ENCODE measurements at regions not wholly inside any gene's neighbourhood (a gene's known extent, or its start where the extent isn't known, plus 50 kb on each side); places are given as distances from the start of the nearest gene placed in this dataset.
"Not testable (repeated sequence)": the region's sequence is repeated elsewhere in the genome, so short reads cannot be mapped to it uniquely, and the experiment has no call there.

- no peak for DNase-seq
Measured at GRCh38 chr2:204367466-204367865, 177.8 kb upstream of the PARD3B start.

- no peak for DNase-seq
Measured at GRCh38 chr2:204370172-204370718, 175.0 kb upstream of the PARD3B start.

GRCh38 chr2:204373942-204374341 is 171.3 kb upstream of the PARD3B start:
- no peak for DNase-seq

- DNase-seq: no peak
Measured at GRCh38 chr2:204380141-204380881, 165.0 kb upstream of the PARD3B start.

- no peak for DNase-seq
Measured at GRCh38 chr2:204386668-204387067, 158.6 kb upstream of the PARD3B start.

GRCh38 chr2:204389120-204389519 is 156.2 kb upstream of the PARD3B start:
- no peak for DNase-seq

GRCh38 chr2:204389856-204390255 is 155.4 kb upstream of the PARD3B start:
- no peak for DNase-seq

DNA sequence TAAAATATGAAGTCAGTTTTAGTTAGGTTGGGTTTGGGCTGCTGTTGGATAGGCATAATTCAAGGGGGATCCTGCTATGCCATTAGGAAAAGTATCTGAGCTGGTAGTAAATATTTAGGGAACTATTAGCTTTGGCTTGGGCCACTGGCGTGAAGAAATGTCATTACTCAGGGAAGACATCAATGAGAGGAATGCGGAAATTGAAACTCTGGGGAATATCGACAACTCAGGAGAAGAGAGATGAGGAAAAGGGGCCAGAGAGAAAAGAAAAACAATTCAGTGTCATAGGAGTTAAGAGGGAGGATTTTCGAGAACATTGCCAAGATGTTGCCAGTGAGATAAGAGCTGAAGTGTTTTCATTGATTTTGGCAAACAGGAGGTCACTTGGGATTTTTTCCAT is 149.7 kb upstream of the PARD3B start:
- no peak for DNase-seq

- DNase-seq: no peak
Measured at GRCh38 chr2:204401114-204401513, 144.2 kb upstream of the PARD3B start.

DNA sequence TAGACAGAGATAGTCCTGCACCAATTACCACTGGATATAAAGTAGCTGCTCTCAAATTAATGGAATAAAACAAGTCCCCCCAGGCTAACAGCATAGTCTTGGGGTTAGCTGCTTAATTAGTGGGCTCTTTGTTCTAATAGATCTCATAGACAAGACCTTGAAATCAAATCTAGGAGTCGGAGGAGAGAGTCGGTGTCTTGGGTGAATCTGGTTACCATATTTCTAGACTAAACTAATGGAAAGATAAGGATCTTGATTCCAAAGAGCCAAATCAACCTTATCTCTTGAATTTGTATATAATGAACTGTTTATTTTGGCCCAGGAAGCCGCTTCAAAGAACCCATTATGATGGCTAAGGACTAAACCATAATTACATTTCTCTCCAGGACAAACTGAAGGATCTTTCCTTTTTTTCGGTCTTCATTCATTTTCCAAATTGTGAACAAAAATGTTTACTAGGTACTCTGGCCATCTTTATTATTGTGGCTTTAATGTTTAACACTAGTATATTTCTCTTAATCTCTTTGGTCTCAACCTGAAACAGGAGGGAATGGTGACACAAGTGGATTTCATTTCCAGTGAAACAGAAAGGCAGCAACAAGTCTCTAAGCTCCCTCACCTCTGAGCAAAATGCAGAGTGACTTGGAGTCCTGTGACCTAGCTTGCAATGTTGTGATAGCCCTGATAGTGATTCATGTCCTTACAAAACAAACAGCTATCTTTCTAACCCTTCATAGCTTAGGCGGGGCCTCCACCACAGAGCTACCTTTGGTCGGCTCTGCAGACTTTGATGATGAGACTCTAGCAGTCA is 137.9 kb upstream of the PARD3B start:
- no peak for DNase-seq

GRCh38 chr2:204412782-204413181 is 132.5 kb upstream of the PARD3B start:
- DNase-seq: not testable (repeated sequence)

- no peak for DNase-seq
Measured at GRCh38 chr2:204415406-204416181, 129.7 kb upstream of the PARD3B start.

DNA sequence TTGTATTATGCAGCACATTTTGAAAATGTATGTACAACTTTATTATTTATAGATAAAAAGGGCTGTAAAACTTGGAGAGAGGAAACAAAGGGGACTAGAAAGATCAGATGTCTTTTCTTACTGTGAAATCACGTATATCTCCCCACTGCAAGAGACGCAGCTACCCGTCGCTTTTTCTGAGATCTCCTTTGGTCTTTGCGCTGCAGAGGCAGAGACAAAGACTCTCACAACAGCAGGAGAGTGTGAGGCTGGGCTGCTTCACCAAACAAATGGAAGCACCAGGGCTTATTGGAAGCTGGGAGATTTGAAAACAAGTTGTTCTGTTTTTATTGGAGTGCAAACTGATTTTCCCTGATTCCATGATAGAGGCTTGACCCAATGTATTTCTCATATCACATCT is 129.0 kb upstream of the PARD3B start:
- DNase-seq: no peak

DNA sequence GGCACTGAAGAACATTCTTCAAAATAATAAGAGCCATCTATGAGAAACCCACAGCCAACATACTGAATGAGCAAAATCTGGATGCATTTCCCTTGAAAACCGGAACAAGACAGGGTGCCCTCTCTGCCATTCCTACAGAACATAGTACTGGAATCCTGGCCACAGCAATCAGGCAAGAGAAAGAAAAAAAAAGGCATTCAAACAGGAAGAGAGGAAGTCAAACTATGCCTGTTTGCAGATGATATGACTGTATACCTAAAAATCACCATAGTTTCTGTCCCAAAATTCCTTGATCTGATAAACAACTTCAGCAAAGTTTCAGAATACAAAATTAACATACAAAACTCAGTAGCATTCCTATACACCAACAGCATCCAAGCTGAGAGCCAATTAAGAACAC is 119.5 kb upstream of the PARD3B start:
- no peak for DNase-seq

DNA sequence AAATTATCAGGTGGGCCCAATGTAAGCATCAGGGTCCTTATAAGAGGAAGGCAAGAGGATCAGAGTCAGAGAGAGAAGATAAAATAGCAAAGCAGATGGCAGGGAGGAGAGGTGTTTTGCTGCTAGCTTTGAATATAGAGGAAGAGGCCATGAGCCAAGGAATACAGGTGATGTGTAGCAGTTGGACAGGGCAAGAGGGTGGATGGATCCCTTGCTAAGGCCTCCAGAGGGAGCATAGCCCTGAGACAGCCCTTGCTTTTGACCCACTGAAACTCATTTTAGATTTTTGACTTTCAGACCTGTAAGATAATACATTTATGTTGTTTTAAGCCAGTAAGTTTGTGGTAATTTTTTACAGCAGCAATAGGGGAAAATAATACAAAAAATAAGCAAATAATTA is 116.6 kb upstream of the PARD3B start:
- no peak for DNase-seq

- no peak for DNase-seq
Measured at GRCh38 chr2:204431529-204431928, 113.7 kb upstream of the PARD3B start.

DNA sequence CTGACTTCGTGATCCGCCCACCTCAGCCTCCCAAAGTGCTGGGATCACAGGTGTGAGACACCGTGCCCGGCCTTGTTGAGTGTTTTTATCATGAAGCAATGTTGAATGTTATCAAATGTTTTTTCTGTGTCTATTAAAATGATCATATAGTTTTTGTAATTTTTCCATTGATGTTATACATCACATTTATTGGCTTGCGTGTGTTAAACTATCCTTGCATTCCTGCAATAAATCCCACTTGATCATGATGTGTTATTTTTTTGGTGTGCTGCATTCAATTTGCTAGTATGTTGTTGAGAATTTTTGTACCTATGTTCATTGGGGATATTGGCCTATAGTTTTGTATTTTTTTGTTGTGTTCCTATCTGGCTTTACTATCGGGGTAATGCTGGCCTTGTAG is 113.1 kb upstream of the PARD3B start:
- DNase-seq: no peak

GRCh38 chr2:204434660-204435462 is 110.4 kb upstream of the PARD3B start:
- no peak for DNase-seq

DNA sequence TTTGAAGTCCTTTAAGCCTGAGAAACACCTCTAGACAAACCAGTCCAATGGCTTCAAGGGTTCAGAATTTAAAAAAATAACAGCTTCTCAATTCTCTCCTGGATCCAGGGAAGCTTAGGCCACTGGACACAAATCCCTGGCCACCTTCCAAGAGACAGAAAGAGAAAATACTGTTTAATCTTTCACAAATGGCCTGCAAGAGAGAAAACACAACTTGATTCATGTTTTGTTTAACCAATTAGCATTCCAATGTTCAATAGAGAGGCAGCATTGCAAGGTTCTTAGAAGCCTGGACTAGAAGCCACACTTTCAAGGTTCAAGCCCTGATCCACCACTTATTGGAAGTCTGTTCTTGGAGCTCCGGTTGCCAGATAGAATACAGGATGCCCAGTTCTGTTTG is 109.0 kb upstream of the PARD3B start:
- no peak for DNase-seq

GRCh38 chr2:204437408-204437807 is 107.9 kb upstream of the PARD3B start:
- no peak for DNase-seq

GRCh38 chr2:204437815-204438756 is 107.2 kb upstream of the PARD3B start:
- DNase-seq: no peak

Data from activated naive CD4-positive, alpha-beta T cell treated with anti-CD3 and anti-CD28 coated beads, Interleukin-2, amount 50 U/mL, for 16 hours (primary cell).